GM23248 (cell line): ENCODE measurements at regions not wholly inside any gene's neighbourhood (a gene's known extent, or its start where the extent isn't known, plus 50 kb on each side); places are given as distances from the start of the nearest gene placed in this dataset.

Source experiments
- EZH2 ChIP-seq: fragments of 200-600 bp; sonication (generic); IDR thresholded peaks from 2 replicates; pipeline ENCODE4 v1.6.1; 2018; ENCODE audit warnings: antibody characterized with exemption, mild to moderate bottlenecking; ENCODE audit not compliant: insufficient read depth, poor library complexity, severe bottlenecking
- EZH2phosphoT487 ChIP-seq: fragments of 200-600 bp; sonication (generic); IDR thresholded peaks from 2 replicates; pipeline ENCODE4 v1.6.1; 2018; ENCODE audit warnings: antibody characterized with exemption, moderate library complexity, mild to moderate bottlenecking, low read depth; ENCODE audit not compliant: insufficient read depth

- TF ChIP-seq EZH2 (no peak), EZH2phosphoT487 (no peak)
Measured at GRCh38 chr11:22497474-22497873, 128.1 kb downstream of the FANCF start.
